NCI-H524 (cell line): ENCODE measurements at regions not wholly inside any gene's neighbourhood (a gene's known extent, or its start where the extent isn't known, plus 50 kb on each side); places are given as distances from the start of the nearest gene placed in this dataset.

ENCODE experiments used
- DNase-seq, 2 experiments: peaks; one replicate each; lab custom pipeline; 2025; lab: John Stamatoyannopoulos, UW

- DNase-seq, result no peak
Measured at GRCh38 chr1:88145752-88146151, 538.3 kb upstream of the PKN2 start.

- no peak for DNase-seq
Measured at GRCh38 chr1:88149686-88150085, 534.4 kb upstream of the PKN2 start.

- DNase-seq, result no peak
Measured at GRCh38 chr1:88150330-88150729, 533.7 kb upstream of the PKN2 start.

GRCh38 chr1:88163187-88163586, 520.9 kb upstream of the PKN2 start:
- no peak for DNase-seq

- no peak for DNase-seq
Measured at GRCh38 chr1:88168126-88168525, 515.9 kb upstream of the PKN2 start.

- no peak for DNase-seq
Measured at GRCh38 chr1:88169139-88169538, 514.9 kb upstream of the PKN2 start.

GRCh38 chr1:88169939-88170338, 514.1 kb upstream of the PKN2 start:
- DNase-seq, result no peak

GRCh38 chr1:88175120-88175630, 508.9 kb upstream of the PKN2 start:
- DNase-seq, result no peak

- no peak for DNase-seq
Measured at GRCh38 chr1:88175631-88176226, 508.3 kb upstream of the PKN2 start.

- peak in 1 of 2 experiments; percentile 65 for DNase-seq
Measured at GRCh38 chr1:88179943-88180342, 504.1 kb upstream of the PKN2 start.

- DNase-seq, result peak; percentile 52 to 75
Measured at GRCh38 chr1:88180449-88181108, 503.5 kb upstream of the PKN2 start.

GRCh38 chr1:88186911-88187310, 497.2 kb upstream of the PKN2 start:
- DNase-seq, result no peak

- DNase-seq, result no peak
Measured at GRCh38 chr1:88188038-88188437, 496.0 kb upstream of the PKN2 start.

- no peak for DNase-seq
Measured at GRCh38 chr1:88189525-88189924, 494.5 kb upstream of the PKN2 start.

GRCh38 chr1:88191917-88192316, 492.2 kb upstream of the PKN2 start:
- DNase-seq, result no peak

- no peak for DNase-seq
Measured at GRCh38 chr1:88194542-88194941, 489.5 kb upstream of the PKN2 start.

GRCh38 chr1:88200545-88200944, 483.5 kb upstream of the PKN2 start:
- DNase-seq, result no peak

- no peak for DNase-seq
Measured at GRCh38 chr1:88204111-88204510, 480.0 kb upstream of the PKN2 start.

- no peak for DNase-seq
Measured at GRCh38 chr1:88204612-88205167, 479.4 kb upstream of the PKN2 start.

- no peak for DNase-seq
Measured at GRCh38 chr1:88208389-88208788, 475.7 kb upstream of the PKN2 start.

- DNase-seq, result peak in 1 of 2 experiments; percentile 5
Measured at GRCh38 chr1:88210103-88210787, 473.8 kb upstream of the PKN2 start.

GRCh38 chr1:88216441-88216840, 467.6 kb upstream of the PKN2 start:
- no peak for DNase-seq

GRCh38 chr1:88217386-88217785, 466.7 kb upstream of the PKN2 start:
- no peak for DNase-seq
